C4-2B (cell line): ENCODE measurements at regions not wholly inside any gene's neighbourhood (a gene's known extent, or its start where the extent isn't known, plus 50 kb on each side); places are given as distances from the start of the nearest gene placed in this dataset.

Experiments used
- H3K27ac ChIP-seq: fragments of 450-650 bp; 2 replicates; pipeline ENCODE4 v1.5.1; 2017
- CTCF ChIP-seq: fragments of 450-650 bp; conservative IDR thresholded peaks from 2 replicates; pipeline ENCODE4 v1.5.1; 2017; ENCODE audit warnings: mild to moderate bottlenecking
- ZFX ChIP-seq: fragments of 450-650 bp; IDR thresholded peaks from 2 replicates; pipeline ENCODE4 v1.6.1; 2017

- H3K27ac ChIP-seq, result peak overlapping the region; percentile 23; the same call in 1 of the 2 replicates
- TF ChIP-seq CTCF, result no peak
These were observed 273.9 kb downstream of the CDC5L start for GRCh38 chr6:44661221-44662008.

- no peak overlapping the region for H3K27ac ChIP-seq
- no peak for TF ChIP-seq ZFX
- TF ChIP-seq CTCF, result no peak
These were observed 275.1 kb downstream of the CDC5L start for GRCh38 chr6:44662461-44663121.

- TF ChIP-seq CTCF, result no peak
- TF ChIP-seq ZFX, result no peak
- no peak overlapping the region for H3K27ac ChIP-seq
These were observed 276.5 kb downstream of the CDC5L start for GRCh38 chr6:44663860-44664634.

GRCh38 chr6:44664716-44665115 lies 277.2 kb downstream of the CDC5L start:
- no peak for TF ChIP-seq CTCF
- TF ChIP-seq ZFX, result no peak
- H3K27ac ChIP-seq, result no peak overlapping the region

- H3K27ac ChIP-seq, result no peak overlapping the region
- TF ChIP-seq CTCF (no peak), ZFX (no peak)
These were observed 277.6 kb downstream of the CDC5L start for GRCh38 chr6:44665143-44665542.

- TF ChIP-seq ZFX (no peak), CTCF (no peak)
- H3K27ac ChIP-seq, result no peak overlapping the region
These were observed 278.2 kb downstream of the CDC5L start for GRCh38 chr6:44665683-44666082.

GRCh38 chr6:44666324-44666723 lies 278.8 kb downstream of the CDC5L start:
- TF ChIP-seq CTCF, result no peak
- no peak for TF ChIP-seq ZFX
- H3K27ac ChIP-seq, result no peak overlapping the region
